Activated CD8-positive, alpha-beta memory T cell treated with anti-CD3 and anti-CD28 coated beads for 24 hours (primary cell): ENCODE measurements at regions not wholly inside any gene's neighbourhood (a gene's known extent, or its start where the extent isn't known, plus 50 kb on each side); places are given as distances from the start of the nearest gene placed in this dataset.

Source experiments
- DNase-seq: peaks from one replicate; pipeline ENCODE4 v3.0.0-alpha.2; 2020

GRCh38 chr2:203814661-203815540 lies 52.7 kb upstream of the CTLA4 start:
- no peak for DNase-seq

- DNase-seq: no peak
These were observed 52.1 kb upstream of the CTLA4 start for GRCh38 chr2:203815541-203815898.

- DNase-seq: no peak
These were observed 50.4 kb upstream of the CTLA4 start for GRCh38 chr2:203817147-203817546.
